Superior temporal gyrus (tissue), 1 donor: ENCODE measurements at regions not wholly inside any gene's neighbourhood (a gene's known extent, or its start where the extent isn't known, plus 50 kb on each side); places are given as distances from the start of the nearest gene placed in this dataset.

Experiments used
- DNase-seq: peaks from one replicate; pipeline ENCODE4 v3.0.0-alpha.2; 2016; ENCODE audit errors: extremely low spot score

DNA sequence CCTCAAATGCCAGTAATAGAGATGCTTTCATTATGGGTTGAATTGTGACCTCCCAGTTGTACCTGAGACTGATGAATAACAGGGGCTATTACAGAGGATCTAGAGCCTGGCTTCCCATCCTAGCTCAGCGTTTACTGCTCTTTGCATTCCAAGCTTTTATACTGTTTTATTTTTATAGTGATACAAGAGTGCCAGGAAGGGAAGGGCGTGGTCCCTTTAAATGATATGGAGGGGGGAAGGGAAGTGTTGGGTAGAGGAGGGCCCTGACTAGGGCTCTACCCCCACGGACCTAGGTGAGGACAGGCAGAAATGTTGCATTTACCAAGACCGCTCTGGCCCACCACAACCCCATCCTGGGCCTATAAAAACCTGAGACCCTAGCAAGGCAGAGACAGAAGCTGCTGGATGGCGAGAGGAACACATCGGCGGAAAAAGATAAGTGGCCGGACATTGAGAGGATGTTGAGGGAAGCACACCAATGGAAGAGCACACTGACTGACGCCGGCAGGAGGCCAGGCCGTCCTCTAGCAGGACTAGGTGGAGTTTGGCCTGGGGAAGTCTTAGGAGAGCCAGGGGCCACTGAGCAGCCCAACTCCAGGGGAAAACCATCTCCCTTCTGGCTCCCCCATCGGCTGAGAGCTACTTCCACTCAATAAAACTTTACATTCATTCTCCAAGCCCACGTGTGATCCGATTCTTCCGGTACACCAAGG, 1025.9 kb downstream of the TTLL7 start:
- DNase-seq, result no peak

DNA sequence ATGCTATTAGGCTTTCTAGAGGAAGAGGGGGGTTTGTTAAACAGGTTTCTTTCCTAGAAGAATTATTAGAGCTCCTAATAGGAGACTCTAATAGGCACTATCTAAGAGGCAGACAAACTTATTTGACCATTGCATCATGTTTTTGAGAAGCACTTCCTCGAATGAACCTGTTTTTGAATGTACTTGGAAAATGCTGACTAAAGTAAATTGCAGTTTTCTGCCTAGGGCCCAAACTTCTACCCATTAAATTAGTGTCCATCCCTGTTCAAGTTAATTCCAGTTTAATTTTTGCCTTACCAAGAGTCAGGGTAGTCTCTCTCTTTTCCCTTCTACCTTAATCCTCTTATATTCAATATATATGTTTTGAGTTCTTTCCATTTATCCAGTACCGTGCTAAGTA, 1029.6 kb downstream of the TTLL7 start:
- DNase-seq, result no peak

DNA sequence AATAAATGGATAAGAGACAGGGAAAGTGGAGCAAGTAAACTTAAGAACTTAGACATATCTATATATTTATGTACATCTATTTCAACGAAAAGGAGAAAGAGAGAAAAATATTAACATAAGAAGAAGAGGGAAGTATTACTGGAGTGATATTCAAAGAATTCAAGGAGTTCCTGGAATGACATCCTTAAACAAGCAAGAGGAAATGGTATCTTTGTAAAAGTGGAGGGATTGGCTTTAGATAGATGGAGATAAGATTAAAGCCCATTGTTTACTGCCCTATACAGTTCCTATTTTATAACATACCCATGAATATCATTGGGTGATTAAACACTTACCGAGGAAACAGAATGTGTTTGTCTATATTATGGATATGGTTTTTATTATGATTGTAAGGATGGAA, 1036.3 kb downstream of the TTLL7 start:
- no peak for DNase-seq

DNA sequence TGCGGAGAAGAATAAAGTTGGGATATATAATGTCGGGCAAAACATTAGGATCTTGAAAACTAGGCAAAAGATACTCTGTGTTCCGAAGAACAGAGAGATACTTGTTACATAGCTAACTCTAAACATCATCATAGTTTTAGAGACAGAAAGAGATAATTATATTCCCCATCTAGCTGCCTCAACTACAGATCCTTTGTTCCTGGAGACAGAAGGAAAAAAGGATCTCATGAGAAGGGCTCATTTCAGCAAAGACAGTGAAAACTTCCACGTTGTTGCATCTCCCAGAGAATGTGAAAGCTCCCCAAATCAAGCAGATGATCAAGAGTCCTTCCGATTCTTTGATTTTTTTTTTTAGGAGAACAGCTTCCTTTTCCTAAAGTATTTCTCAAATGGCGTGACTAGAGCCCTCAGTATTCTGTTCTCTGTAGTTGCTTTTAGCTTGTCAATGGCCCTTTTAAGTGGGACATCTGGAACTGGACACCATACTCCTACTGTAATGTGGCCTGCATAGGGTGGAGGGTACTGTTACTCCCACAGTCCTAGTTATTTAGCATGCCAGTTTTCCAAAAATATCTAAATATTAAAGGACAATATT, 1048.2 kb downstream of the TTLL7 start:
- peak; percentile 71 for DNase-seq

DNA sequence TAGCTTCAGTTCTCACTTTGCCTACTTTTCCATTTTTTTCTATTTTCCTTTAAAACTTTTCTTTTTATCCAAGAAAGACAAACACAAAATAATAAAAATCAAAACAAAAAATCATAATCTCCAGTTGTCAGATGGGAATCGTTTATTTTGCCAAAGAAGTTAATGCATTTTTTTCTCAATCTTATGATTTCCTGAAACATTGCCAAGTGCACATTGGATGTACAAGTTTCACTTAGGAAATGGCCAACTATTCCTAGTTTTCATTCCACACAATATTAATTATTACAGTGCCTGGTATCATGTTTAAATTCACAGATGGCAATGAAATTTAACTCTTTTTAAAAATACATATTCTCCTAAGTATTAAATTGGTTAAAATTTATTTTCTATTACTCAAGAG, 1050.5 kb downstream of the TTLL7 start:
- DNase-seq, result no peak

DNA sequence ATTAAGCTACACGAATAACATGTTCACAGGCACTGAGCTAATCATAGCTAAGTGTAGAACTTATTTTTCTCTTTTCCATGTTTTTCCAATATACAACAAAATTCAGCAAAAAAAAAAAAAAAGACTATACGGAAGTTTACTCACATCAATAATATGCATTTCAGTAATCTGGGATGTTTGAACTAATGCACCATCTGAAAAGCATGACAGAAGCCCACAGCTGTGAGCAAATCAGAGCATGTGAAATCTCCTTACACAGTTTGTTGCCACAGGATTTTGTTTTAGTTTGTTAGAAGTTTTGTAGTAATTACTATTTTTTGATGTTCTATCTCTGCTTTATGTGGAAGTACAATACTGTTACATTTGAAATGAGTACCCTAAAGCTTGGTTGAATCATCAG, 1051.7 kb downstream of the TTLL7 start:
- DNase-seq, result no peak

DNA sequence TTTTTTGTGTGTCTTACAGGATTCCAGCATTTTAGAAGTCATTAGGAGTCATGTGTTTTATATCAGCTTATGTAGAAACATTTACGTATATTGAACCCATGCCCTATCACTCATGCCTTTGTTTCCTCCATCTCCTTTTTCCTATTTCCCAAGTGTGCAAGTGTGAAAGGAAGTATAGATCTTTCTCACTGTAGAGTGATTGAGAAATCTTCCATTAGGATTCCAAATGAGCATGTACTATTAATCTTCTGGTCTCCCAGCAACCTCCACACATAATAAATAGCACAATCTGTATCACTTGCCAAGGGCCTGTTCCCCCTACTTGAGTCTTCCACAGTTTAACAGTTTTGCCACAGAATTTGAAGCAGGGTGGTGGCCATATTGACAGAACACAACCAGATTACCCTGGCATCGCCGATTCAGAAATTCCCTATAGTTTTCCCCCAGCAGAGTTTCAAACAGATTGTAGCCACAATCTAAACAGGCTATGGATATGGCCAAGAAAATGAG, 1052.8 kb downstream of the TTLL7 start:
- no peak for DNase-seq

DNA sequence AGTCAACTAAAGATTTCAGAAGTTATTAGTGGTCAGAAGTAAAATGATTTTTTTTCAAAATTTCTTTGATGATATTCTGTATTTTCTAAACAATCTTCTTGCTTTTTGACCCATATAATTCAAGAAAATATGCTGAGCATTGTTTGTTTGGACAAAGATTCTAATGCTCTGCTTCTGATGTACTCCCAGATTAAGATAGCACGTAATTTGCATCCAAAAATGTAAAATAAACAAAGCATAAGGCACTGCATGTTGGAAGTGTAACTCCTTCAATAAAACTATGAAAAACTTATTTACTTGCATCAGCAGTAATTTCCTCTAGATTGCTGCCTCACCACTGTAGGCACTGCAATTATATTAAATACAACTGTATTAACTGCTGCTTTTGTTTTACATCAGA, 1054.1 kb downstream of the TTLL7 start:
- DNase-seq, result no peak

DNA sequence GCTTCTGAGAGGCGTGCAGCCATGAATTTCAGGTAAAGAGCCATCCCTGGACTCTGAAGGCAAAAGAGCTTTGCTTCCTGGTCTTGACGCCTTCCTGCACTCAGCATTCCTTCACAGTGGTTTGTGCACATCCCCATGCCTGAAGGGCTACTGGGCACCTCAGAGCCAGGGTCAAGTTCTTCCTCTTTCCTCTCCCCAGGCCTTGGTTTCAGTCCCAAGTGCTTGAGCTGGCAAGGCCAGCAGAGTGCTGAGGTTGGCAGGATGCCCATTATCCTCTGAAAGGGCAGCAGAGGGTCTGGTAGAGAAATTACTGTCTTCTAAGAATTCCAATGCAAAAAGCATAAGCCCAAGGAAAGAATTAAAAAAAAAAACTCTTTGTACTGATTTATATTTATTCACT, 1064.9 kb downstream of the TTLL7 start:
- no peak for DNase-seq

DNA sequence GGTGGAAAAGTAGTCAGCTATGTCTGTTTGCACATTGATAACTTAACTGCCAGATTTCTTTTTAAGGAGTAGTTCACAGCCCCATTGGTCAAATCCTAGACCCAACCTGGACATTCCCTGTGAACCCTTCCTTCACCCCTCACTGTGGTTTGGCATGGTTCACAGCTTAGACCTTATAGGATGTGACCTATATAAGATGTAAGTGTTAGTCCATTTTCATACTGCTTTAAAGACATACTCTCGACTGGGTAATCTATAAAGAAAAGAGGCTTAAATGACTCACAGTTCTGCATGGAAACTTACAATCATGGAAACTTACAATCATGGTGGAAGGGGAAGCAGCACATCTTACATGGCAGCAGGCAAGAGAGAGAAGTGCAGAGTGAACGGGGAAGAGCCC, 1066.2 kb downstream of the TTLL7 start:
- no peak for DNase-seq

DNA sequence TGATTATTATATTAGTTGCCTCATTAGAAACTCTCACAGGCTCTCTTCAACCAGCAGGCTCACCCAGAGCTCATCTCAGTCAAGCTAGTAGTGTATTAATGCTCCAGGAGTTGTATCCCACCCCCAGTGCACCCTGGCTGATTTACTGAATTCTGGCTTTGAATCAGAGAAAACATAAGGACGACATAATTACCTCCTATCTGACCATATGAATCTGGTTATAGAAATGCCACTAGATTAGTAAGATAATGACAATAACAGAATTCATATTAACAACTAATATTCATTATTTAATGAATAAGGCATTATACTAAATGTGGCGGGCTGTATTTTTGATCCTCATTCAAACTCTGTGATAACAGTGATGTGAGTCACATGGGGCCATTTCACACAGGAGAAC, 1066.7 kb downstream of the TTLL7 start:
- no peak for DNase-seq

DNA sequence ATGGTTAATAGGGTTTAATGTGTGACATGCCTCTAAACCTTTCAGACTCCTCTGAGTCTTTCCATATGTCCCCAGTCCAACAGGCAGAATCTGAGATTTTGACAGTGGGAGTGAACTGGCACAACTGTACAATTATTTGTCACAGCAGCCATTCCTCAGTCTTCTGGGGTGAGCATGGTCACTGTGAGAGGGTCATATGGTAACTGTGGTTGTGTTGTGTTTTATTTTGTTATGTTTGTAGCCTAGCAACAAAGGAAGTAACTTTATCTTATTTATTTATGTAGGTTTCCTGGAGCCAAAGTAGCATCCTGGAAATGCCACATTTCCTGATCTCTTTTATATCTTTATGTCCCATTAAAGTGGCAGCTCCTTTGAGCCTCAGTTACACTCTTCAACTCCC, 1067.9 kb downstream of the TTLL7 start:
- no peak for DNase-seq

DNA sequence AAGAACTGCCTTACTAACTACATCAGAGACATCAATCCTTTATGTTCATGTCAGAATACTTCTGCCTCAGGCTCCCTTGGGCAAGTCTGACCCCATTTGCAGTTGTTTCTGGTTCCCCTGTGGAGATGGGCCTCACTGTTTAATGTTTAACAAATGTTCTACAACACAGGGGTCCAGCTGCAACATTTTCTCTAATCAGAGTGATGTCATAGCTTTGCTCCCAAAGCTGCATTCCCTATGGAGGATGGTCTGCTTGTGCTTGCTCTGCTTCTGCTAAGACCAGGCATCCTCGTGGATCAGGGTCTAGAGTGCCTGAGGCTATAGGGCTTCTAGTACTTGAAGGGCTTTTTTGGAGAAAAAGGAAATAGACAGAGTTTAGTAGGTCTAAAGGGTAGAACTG, 1071.2 kb downstream of the TTLL7 start:
- DNase-seq, result no peak

DNA sequence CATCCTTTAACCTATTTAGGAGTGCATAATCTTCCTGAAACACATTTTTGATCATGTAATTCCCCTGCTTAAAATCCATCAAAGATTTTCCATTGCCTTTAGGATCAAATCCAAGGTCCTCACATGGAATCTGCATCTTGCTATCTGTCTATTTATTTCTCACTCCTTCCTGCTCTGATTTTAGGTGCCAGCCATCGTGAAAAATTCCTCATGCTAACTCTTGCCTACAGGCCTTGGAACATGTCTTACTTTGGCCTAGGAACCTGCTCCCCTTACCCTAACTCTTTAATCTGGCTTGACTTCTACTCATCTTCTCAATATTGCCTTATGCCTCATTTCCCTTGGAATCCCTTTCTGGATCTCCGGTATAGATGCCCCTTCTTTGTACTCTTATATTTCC, 1074.3 kb downstream of the TTLL7 start:
- no peak for DNase-seq

DNA sequence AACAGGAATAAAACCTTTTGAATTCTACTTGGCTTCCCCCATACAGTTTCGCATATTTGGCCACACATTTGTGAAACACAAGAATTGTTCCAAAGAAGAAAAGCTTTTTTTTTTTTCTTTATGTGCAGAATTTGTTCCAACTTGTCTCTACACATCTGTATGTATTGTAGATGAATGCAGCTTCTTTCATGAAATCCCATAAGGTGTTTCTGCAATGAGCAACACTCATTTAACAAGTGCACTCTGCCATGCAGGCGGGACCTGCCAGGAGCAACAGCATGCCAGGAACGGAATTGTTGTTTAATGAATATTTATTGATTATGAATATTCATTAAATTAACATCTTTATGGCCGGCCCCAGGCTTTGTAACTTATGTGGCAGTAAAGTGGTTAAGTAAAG, 1075.0 kb downstream of the TTLL7 start:
- no peak for DNase-seq

DNA sequence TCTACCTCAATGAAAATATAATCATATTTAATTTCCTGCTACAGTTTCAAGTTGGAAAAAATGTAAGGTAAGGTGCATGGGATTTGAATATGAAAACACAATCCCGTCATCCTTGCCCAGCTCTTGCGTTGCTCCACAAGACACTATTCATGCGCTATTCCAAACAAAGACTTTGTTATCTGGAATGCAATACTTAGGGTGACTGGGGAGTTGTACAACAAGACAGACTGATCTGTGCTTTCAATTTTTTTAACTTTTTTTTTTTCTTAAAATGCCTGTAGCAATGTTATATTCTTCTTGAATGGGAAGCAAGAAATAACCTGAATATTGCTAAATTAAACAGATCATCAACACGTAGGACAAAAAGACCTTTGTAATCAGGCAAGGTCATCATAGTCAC, 1077.2 kb downstream of the TTLL7 start:
- peak; percentile 35 for DNase-seq

DNA sequence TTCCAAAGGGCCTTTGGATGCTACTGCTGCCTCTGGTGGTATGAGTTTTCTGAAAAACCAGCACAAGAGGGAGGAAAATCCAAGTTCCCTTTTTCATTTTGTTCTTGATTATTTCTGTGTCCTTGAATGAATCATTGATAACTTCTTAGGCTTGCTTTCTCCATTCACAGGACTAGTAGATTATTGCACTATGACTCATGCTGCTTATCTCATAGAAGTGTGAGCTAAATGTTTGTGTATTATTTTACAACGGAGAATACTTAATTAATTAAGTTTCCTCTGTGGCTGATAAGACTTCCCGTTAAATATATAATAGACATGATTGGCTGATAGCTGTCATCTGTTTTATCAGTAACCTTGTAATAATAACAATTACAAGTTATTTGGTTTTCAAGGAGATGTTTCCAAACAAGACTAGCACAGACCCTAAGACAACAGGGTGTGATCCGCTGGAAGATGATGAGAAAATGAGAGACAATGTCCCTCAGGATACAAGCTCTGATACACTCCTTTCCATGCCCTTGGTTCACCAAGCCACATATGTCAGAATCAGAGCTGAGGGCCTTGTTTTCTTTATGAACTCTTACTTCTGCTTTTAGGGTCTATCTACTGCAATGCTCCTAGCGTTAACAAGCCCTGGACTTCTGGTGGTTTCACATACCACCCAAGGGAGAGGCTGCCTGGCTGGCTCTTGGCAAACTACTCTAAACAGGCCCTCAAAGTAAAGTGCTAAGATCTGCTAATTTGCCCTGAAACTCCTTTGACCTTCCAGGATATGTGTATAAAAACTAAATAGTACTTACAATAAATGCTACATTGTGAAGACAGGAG, 1078.3 kb downstream of the TTLL7 start:
- no peak for DNase-seq

DNA sequence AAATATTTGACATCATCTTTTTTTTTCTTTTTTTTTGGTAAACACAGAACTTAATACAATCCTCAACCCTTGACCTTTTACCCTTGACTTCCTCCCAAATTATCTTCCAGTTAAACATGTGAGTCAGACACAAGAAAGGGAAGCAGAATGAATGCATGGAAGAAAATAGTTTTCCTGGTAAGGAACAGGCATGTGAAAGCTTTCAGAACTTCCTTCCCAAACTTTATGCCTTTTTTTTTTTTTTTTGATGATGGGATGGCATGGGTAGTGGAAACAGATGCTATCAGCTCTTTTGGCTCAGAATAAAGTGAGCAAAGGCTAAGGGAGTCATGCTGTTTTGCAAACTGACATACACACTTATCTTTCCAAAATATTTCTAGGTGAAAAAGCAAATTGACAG, 1079.1 kb downstream of the TTLL7 start:
- no peak for DNase-seq

DNA sequence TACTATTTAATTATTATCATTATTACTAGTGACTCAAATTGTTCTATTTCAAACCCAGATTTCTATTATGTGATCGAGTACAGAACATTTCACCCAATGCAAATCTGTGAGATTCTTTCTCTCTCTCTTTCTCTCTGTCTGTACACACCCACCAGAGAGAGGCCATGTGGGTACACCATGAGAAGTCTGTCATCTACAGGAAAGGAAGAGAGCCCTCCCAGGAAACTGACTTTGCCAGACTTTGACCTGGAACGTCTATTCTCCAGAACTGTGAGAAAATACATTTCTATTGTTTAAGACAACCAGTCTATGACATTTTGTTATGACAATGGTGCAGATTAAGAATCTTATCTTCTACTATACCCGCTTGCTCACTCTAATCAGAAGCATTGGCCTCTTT, 1091.6 kb downstream of the TTLL7 start:
- no peak for DNase-seq

DNA sequence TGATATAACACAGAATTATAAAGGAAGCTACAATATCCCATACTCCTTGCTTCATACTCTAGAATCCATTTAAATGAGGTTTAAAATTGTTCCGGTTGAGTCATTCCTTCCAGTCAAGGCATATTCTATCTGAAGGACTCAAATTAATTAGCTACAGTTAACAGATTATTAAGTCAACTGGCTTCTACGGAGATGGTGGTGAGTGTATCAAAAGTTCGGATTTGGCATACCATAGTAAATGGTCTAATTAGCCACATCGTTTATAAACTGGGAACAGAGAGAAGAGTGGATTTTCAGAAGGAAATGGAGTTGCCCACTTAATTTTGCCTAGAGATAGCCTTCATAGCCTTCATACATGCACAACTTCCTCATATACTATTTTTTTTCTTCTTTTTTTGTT, 1095.3 kb downstream of the TTLL7 start:
- DNase-seq, result no peak

DNA sequence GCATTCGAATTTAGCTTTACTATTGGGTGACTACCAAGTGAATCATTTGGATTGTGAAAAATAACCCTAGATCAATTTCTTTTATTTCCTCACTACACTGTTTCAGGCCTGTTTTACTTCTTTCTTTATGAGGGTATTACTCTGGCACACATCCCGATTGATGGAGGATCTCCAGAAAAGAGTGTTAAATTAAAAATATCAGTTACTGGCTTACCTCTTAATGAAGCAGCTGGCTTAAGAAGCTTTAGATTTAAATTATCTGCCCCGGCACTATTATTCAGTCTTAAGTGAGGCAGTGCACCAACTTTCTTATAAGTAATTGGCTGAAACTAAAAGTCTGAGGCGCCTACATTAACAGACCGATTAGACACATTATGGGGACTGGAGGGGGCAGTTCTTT, 1097.4 kb downstream of the TTLL7 start:
- no peak for DNase-seq

DNA sequence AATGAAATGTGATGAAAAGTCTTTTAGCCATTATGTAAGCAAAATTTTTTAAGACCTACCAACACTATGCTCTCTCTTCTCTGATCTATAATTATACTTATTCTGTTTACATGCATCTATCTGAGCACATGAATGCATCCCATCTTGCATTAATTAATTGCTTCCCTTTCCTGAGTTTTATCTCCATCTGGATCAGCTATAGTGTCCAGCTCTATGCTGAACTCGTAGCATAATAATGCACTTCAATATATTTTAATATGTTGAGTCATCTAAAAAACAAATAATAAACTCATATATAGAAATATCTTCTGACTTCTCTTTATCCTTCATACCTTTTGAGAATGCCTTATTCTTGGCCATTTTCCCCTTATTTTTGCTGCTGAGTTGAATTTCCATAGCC, 1097.8 kb downstream of the TTLL7 start:
- DNase-seq, result no peak

DNA sequence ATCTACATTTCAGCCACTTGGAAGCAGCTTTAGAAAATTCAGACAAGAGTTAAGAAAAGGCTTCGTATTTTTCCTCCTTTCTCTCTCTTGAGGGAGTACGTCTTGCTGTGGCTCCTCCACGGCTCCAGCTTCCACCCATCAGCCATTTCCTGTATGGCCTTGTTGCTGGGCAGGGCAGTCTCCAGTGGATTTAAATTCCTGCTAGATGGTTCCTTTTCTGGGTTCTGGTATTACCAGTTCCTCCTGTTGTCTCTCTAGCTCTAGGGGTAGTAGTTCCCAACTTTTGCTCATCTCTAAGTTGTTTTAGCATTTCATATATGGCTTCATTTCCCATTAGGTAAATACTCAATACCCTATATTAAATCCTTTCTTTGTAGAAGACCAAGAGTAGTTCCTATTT, 1098.3 kb downstream of the ADGRL2 start:
- DNase-seq, result no peak
